Endodermal cell (in vitro differentiated cells): ENCODE measurements at regions not wholly inside any gene's neighbourhood (a gene's known extent, or its start where the extent isn't known, plus 50 kb on each side); places are given as distances from the start of the nearest gene placed in this dataset.
"Not testable (repeated sequence)": the region's sequence is repeated elsewhere in the genome, so short reads cannot be mapped to it uniquely, and the experiment has no call there.

Source experiments
- DNase-seq: peaks from one replicate; pipeline ENCODE4 v3.0.0-alpha.2; 2017
- H3K27ac ChIP-seq: 2 replicates; pipeline ENCODE4 v1.5.1; 2013; ENCODE audit warnings: mild to moderate bottlenecking, low read depth, low read length, moderate library complexity
- H3K27me3 ChIP-seq: 2 replicates; pipeline ENCODE4 v1.6.1; 2013; ENCODE audit warnings: mild to moderate bottlenecking, low read length, moderate library complexity; ENCODE audit not compliant: insufficient read depth, control insufficient read depth, poor library complexity, severe bottlenecking
- H3K36me3 ChIP-seq: 2 replicates; pipeline ENCODE4 v1.7.0; 2013; ENCODE audit warnings: mild to moderate bottlenecking, low read length, moderate library complexity; ENCODE audit not compliant: control insufficient read depth, insufficient read depth
- H3K4me1 ChIP-seq: one replicate; pipeline ENCODE4 v1.7.0; 2013; ENCODE audit warnings: low read length; ENCODE audit not compliant: control insufficient read depth, insufficient read depth
- H3K4me3 ChIP-seq: 2 replicates; pipeline ENCODE4 v1.5.1; 2013; ENCODE audit warnings: mild to moderate bottlenecking, low read length, moderate library complexity
- H3K9ac ChIP-seq: 2 replicates; pipeline ENCODE4 v1.6.1; 2013; ENCODE audit warnings: mild to moderate bottlenecking, low read length, moderate library complexity; ENCODE audit not compliant: poor library complexity, severe bottlenecking; ENCODE audit errors: extremely low read depth
- H3K9me3 ChIP-seq: 2 replicates; pipeline ENCODE4 v1.6.1; 2013; ENCODE audit warnings: mild to moderate bottlenecking, low read length, moderate library complexity; ENCODE audit not compliant: control insufficient read depth
- H3K27ac Mint-ChIP-seq: 2 replicates; pipeline ENCODE4 v1.8.0; 2020; ENCODE audit warnings: mixed read lengths
- H3K27me3 Mint-ChIP-seq: 2 replicates; pipeline ENCODE4 v1.8.0; 2021; ENCODE audit warnings: mild to moderate bottlenecking, mixed read lengths; ENCODE audit not compliant: insufficient read depth
- H3K36me3 Mint-ChIP-seq: 2 replicates; pipeline ENCODE4 v1.8.0; 2020; ENCODE audit warnings: low read depth, mixed read lengths
- H3K4me1 Mint-ChIP-seq: 2 replicates; pipeline ENCODE4 v1.8.0; 2020; ENCODE audit warnings: mixed read lengths
- H3K4me3 Mint-ChIP-seq: 2 replicates; pipeline ENCODE4 v1.8.0; 2020; ENCODE audit warnings: mild to moderate bottlenecking, moderate library complexity, mixed read lengths
- H3K9me3 Mint-ChIP-seq: 2 replicates; pipeline ENCODE4 v1.8.0; 2020; ENCODE audit warnings: mild to moderate bottlenecking, mixed read lengths
- CTCF ChIP-seq: fragments of 200-600 bp; sonication (generic); conservative IDR thresholded peaks from 2 replicates; pipeline ENCODE4 v1.5.0; 2021; ENCODE audit warnings: antibody characterized with exemption, mild to moderate bottlenecking
- WGBS, 2 experiments: methylation state at CpG; one replicate each; pipeline versions ENCODE4 v1.1.5 to v1.1.7; 2013; ENCODE audit warnings: missing lambda C conversion rate in 2 of 2, mixed read lengths in 1 of 2; ENCODE audit not compliant: insufficient coverage in 1 of 2, insufficient read length in 1 of 2; 5-methylcytosine and 5-hydroxymethylcytosine counted together

- peaks cover 17% of the 10 kb centered on the region for H3K9me3 Mint-ChIP-seq
- Histone ChIP-seq H3K9ac (no peak overlapping the region), H3K4me1 (no peaks in the 10 kb centered on the region), H3K4me3 (peak overlapping the region; percentile 62), H3K27me3 (no peaks in the 10 kb centered on the region), H3K27ac (no peak overlapping the region), H3K36me3 (no peaks in the 10 kb centered on the region), H3K9me3 (peaks cover 32% of the 10 kb centered on the region)
- peak; percentile 81 for DNase-seq
- no peaks in the 10 kb centered on the region for H3K27me3 Mint-ChIP-seq
- no peak overlapping the region for H3K4me3 Mint-ChIP-seq
- no peak overlapping the region for H3K27ac Mint-ChIP-seq
- no peak for TF ChIP-seq CTCF
- peaks cover 44% of the 10 kb centered on the region for H3K4me1 Mint-ChIP-seq
- H3K36me3 Mint-ChIP-seq: peaks cover 10% of the 10 kb centered on the region
- 92% methylated on average over 3 of the region's 3 CpGs; no CpG with 5 or more reads in 1 of the 2 experiments for WGBS, 2 experiments
Measured at GRCh38 chr14:48563489-48563888, 888.1 kb upstream of the MDGA2 start.

DNA sequence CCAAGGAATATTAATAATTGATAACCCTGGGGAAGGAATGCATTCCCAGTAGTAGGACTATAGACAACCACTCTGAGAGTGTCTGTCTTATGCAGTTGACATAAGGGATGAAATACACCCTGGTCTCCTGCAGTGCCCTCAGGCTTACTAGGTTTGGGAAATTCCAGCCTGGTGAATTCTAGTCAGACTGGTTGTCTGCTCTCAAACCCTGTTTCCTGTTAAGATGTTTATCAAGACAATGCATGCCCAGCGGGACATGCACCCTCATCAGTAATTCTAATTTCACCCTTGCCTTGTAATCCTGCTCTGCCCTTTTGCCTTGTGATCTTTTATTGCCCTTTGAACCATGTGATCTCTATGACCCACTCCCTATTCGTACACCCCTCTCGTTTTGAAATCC lies 886.0 kb upstream of the MDGA2 start:
- peak; percentile 74 for DNase-seq
- Mint-ChIP-seq H3K4me1 (peaks cover 37% of the 10 kb centered on the region), H3K9me3 (peaks cover 17% of the 10 kb centered on the region)
- H3K36me3 ChIP-seq, H3K4me1 ChIP-seq, H3K36me3 Mint-ChIP-seq, H3K27ac Mint-ChIP-seq, H3K4me3 ChIP-seq, H3K4me3 Mint-ChIP-seq, H3K27ac ChIP-seq, H3K9ac ChIP-seq, H3K27me3 ChIP-seq, H3K27me3 Mint-ChIP-seq: not testable (repeated sequence)
- peaks cover 32% of the 10 kb centered on the region for H3K9me3 ChIP-seq
- WGBS, 2 experiments: 61 to 65% methylated on average over 2 to 3 of the region's 3 CpGs

DNA sequence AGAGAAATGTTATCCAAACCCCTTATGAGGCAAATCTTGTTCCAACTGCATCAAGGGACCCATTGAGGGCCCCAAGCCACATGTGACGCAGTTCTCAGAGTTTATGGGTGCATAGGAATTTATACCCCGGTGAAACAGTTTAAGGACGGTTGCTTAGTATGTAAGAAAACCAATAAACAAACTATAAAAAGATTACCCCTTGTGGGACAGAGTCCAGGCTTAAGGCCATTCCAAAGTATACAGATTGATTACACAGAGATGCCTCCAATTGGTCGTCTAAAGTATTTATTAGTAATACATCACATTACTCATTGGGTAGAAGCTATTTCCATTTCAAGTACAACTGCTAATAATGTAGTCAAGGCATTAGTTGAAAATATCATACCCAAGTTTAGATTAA lies 885.0 kb upstream of the MDGA2 start:
- no peak overlapping the region for H3K4me3 ChIP-seq
- TF ChIP-seq CTCF: no peak
- Mint-ChIP-seq H3K36me3 (peaks cover 10% of the 10 kb centered on the region), H3K27ac (no peak overlapping the region), H3K9me3 (peaks cover 17% of the 10 kb centered on the region), H3K4me1 (peaks cover 31% of the 10 kb centered on the region), H3K27me3 (no peaks in the 10 kb centered on the region), H3K4me3 (no peak overlapping the region)
- no peaks in the 10 kb centered on the region for H3K27me3 ChIP-seq
- DNase-seq: no peak
- peaks cover 32% of the 10 kb centered on the region for H3K9me3 ChIP-seq
- WGBS, 2 experiments: 91% methylated on average over 4 of the region's 4 CpGs; no CpG with 5 or more reads in 1 of the 2 experiments
- H3K27ac ChIP-seq: no peak overlapping the region
- H3K9ac ChIP-seq: no peak overlapping the region
- no peaks in the 10 kb centered on the region for H3K36me3 ChIP-seq
- H3K4me1 ChIP-seq: no peaks in the 10 kb centered on the region

DNA sequence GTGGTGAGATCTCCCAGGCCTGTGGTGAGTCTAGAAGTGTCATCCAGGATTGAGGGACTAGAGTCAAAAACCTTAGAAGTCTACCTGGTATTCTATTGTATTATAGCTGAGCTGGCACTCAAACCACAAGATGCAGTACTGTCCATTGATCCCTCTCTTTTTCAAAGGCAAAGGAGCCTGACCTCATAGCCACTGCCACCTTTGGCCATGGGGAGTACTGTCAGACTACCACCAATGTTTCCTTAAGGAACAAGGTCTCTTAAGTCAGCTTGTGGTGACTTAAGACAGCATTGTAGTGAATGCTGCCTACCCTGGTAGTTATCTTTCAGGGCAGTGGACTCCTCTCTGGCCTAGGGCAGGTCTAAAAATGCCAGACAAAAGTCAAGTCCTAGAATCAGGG lies 878.0 kb upstream of the MDGA2 start:
- H3K36me3 ChIP-seq: no peaks in the 10 kb centered on the region
- no peak overlapping the region for H3K9ac ChIP-seq
- no peak overlapping the region for H3K27ac ChIP-seq
- H3K27me3 ChIP-seq: no peaks in the 10 kb centered on the region
- Mint-ChIP-seq H3K9me3 (no peaks in the 10 kb centered on the region), H3K36me3 (no peaks in the 10 kb centered on the region), H3K27ac (no peak overlapping the region), H3K4me3 (no peak overlapping the region), H3K27me3 (no peaks in the 10 kb centered on the region), H3K4me1 (peaks cover 2% of the 10 kb centered on the region)
- DNase-seq: no peak
- H3K4me3 ChIP-seq: no peak overlapping the region
- peak; percentile 51 for TF ChIP-seq CTCF
- no peaks in the 10 kb centered on the region for H3K4me1 ChIP-seq
- H3K9me3 ChIP-seq: no peaks in the 10 kb centered on the region
